Immature natural killer cell (primary cell): ENCODE measurements at regions not wholly inside any gene's neighbourhood (a gene's known extent, or its start where the extent isn't known, plus 50 kb on each side); places are given as distances from the start of the nearest gene placed in this dataset.

ENCODE experiments used
- DNase-seq, 3 donors: peaks; one replicate each; pipeline ENCODE4 v3.0.0; 2022; ENCODE audit warnings: mixed read lengths in 1 of 3
- H3K27ac Mint-ChIP-seq, 6 donors: one replicate each; pipeline ENCODE4 v1.8.0; 2020; ENCODE audit warnings: mixed read lengths in 6 of 6, mild to moderate bottlenecking in 5 of 6, inconsistent platforms in 4 of 6, moderate library complexity in 3 of 6
- H3K27me3 Mint-ChIP-seq, 3 donors: one replicate each; pipeline ENCODE4 v1.8.0; 2020 to 2021; ENCODE audit warnings: low read depth in 3 of 3, mild to moderate bottlenecking in 3 of 3, mixed read lengths in 3 of 3, moderate library complexity in 3 of 3, inconsistent platforms in 1 of 3
- H3K36me3 Mint-ChIP-seq, 3 donors: one replicate each; pipeline ENCODE4 v1.8.0; 2020; ENCODE audit warnings: mixed read lengths in 3 of 3, inconsistent platforms in 2 of 3, mild to moderate bottlenecking in 2 of 3
- H3K4me1 Mint-ChIP-seq, 2 donors: one replicate each; pipeline ENCODE4 v1.8.0; 2020; ENCODE audit warnings: inconsistent platforms in 2 of 2, mild to moderate bottlenecking in 2 of 2, mixed read lengths in 2 of 2, moderate library complexity in 1 of 2
- H3K4me3 Mint-ChIP-seq, 5 donors: one replicate each; pipeline ENCODE4 v1.8.0; 2020; ENCODE audit warnings: mild to moderate bottlenecking in 5 of 5, mixed read lengths in 5 of 5, inconsistent platforms in 3 of 5, moderate library complexity in 3 of 5
- H3K9me3 Mint-ChIP-seq, 6 donors: one replicate each; pipeline ENCODE4 v1.8.0; 2020; ENCODE audit warnings: mild to moderate bottlenecking in 6 of 6, mixed read lengths in 6 of 6, inconsistent platforms in 4 of 6, moderate library complexity in 3 of 6

GRCh38 chr10:42950606-42951485, 126.0 kb upstream of the RET start:
- no peak overlapping the region for H3K4me3 Mint-ChIP-seq
- peaks cover 0 to 1% (median 0%) of the 10 kb centered on the region in 6 donors for H3K9me3 Mint-ChIP-seq
- no peaks in the 10 kb centered on the region for H3K36me3 Mint-ChIP-seq
- no peaks in the 10 kb centered on the region for H3K4me1 Mint-ChIP-seq
- no peak for DNase-seq
- no peak overlapping the region for H3K27ac Mint-ChIP-seq
- H3K27me3 Mint-ChIP-seq: peaks cover 2 to 4% (median 3%) of the 10 kb centered on the region in 3 donors

- Mint-ChIP-seq H3K9me3 (peaks cover 0 to under 1% (median 0%) of the 10 kb centered on the region in 6 donors), H3K4me1 (no peaks in the 10 kb centered on the region), H3K4me3 (no peak overlapping the region), H3K36me3 (no peaks in the 10 kb centered on the region), H3K27ac (no peak overlapping the region), H3K27me3 (peaks cover 0 to 3% (median 2%) of the 10 kb centered on the region in 3 donors)
- DNase-seq: no peak
These were observed 125.2 kb upstream of the RET start for GRCh38 chr10:42951486-42952251.

GRCh38 chr10:42952349-42952748, 124.5 kb upstream of the RET start:
- H3K36me3 Mint-ChIP-seq: no peaks in the 10 kb centered on the region
- H3K9me3 Mint-ChIP-seq: no peaks in the 10 kb centered on the region
- no peaks in the 10 kb centered on the region for H3K4me1 Mint-ChIP-seq
- no peak overlapping the region for H3K4me3 Mint-ChIP-seq
- H3K27me3 Mint-ChIP-seq: peaks cover 0 to 3% (median 2%) of the 10 kb centered on the region in 3 donors
- no peak for DNase-seq
- H3K27ac Mint-ChIP-seq: no peak overlapping the region

GRCh38 chr10:42952931-42953683, 123.8 kb upstream of the RET start:
- no peak overlapping the region for H3K4me3 Mint-ChIP-seq

GRCh38 chr10:42953684-42954674, 122.9 kb upstream of the RET start:
- H3K27ac Mint-ChIP-seq: no peak overlapping the region
- H3K9me3 Mint-ChIP-seq: no peaks in the 10 kb centered on the region
- H3K4me3 Mint-ChIP-seq: no peak overlapping the region
- DNase-seq: no peak
- H3K4me1 Mint-ChIP-seq: no peaks in the 10 kb centered on the region
- H3K36me3 Mint-ChIP-seq: no peaks in the 10 kb centered on the region
- H3K27me3 Mint-ChIP-seq: peaks cover 0 to 2% (median 2%) of the 10 kb centered on the region in 3 donors

More at GRCh38 chr10:42952931-42953683, 123.8 kb upstream of the RET start:
- no peak overlapping the region for H3K27ac Mint-ChIP-seq
- no peaks in the 10 kb centered on the region for H3K4me1 Mint-ChIP-seq
- H3K27me3 Mint-ChIP-seq: peaks cover 0 to 3% (median 2%) of the 10 kb centered on the region in 3 donors
- H3K36me3 Mint-ChIP-seq: no peaks in the 10 kb centered on the region
- H3K9me3 Mint-ChIP-seq: no peaks in the 10 kb centered on the region
- no peak for DNase-seq

GRCh38 chr10:42954766-42955492, 121.9 kb upstream of the RET start:
- no peaks in the 10 kb centered on the region for H3K4me1 Mint-ChIP-seq
- H3K27me3 Mint-ChIP-seq: peaks cover 0 to 2% (median 2%) of the 10 kb centered on the region in 3 donors
- H3K9me3 Mint-ChIP-seq: no peaks in the 10 kb centered on the region
- no peak overlapping the region for H3K27ac Mint-ChIP-seq
- H3K36me3 Mint-ChIP-seq: no peaks in the 10 kb centered on the region
- H3K4me3 Mint-ChIP-seq: no peak overlapping the region
- no peak for DNase-seq

GRCh38 chr10:42955493-42955889, 121.4 kb upstream of the RET start:
- H3K4me3 Mint-ChIP-seq: no peak overlapping the region
- H3K27ac Mint-ChIP-seq: no peak overlapping the region
- no peaks in the 10 kb centered on the region for H3K9me3 Mint-ChIP-seq

GRCh38 chr10:42956045-42956444, 120.8 kb upstream of the RET start:
- DNase-seq: no peak
- Mint-ChIP-seq H3K4me3 (no peak overlapping the region), H3K36me3 (no peaks in the 10 kb centered on the region), H3K9me3 (no peaks in the 10 kb centered on the region), H3K4me1 (no peaks in the 10 kb centered on the region), H3K27ac (no peak overlapping the region), H3K27me3 (peaks cover 0 to 2% (median 0%) of the 10 kb centered on the region in 3 donors)

More at GRCh38 chr10:42955493-42955889, 121.4 kb upstream of the RET start:
- H3K36me3 Mint-ChIP-seq: no peaks in the 10 kb centered on the region
- H3K4me1 Mint-ChIP-seq: no peaks in the 10 kb centered on the region
- no peak for DNase-seq
- peaks cover 0 to 3% (median 0%) of the 10 kb centered on the region in 3 donors for H3K27me3 Mint-ChIP-seq

- Mint-ChIP-seq H3K4me3 (no peak overlapping the region), H3K36me3 (no peaks in the 10 kb centered on the region), H3K27me3 (peaks cover 0 to 2% (median 0%) of the 10 kb centered on the region in 3 donors), H3K9me3 (no peaks in the 10 kb centered on the region), H3K27ac (no peak overlapping the region), H3K4me1 (no peaks in the 10 kb centered on the region)
- DNase-seq: no peak
These were observed 118.6 kb upstream of the RET start for GRCh38 chr10:42958142-42958868.

- no peak for DNase-seq
These were observed 117.0 kb upstream of the RET start for GRCh38 chr10:42959833-42960232.

GRCh38 chr10:42960491-42960990, 116.3 kb upstream of the RET start:
- peaks cover 0 to 3% (median 0%) of the 10 kb centered on the region in 3 donors for H3K27me3 Mint-ChIP-seq
- H3K4me3 Mint-ChIP-seq: no peak overlapping the region
- H3K4me1 Mint-ChIP-seq: no peaks in the 10 kb centered on the region
- no peak overlapping the region for H3K27ac Mint-ChIP-seq
- no peaks in the 10 kb centered on the region for H3K36me3 Mint-ChIP-seq
- no peaks in the 10 kb centered on the region for H3K9me3 Mint-ChIP-seq
- DNase-seq: no peak

More at GRCh38 chr10:42959833-42960232, 117.0 kb upstream of the RET start:
- no peaks in the 10 kb centered on the region for H3K36me3 Mint-ChIP-seq
- H3K4me3 Mint-ChIP-seq: no peak overlapping the region
- H3K27me3 Mint-ChIP-seq: peaks cover 0 to 2% (median 0%) of the 10 kb centered on the region in 3 donors
- H3K4me1 Mint-ChIP-seq: no peaks in the 10 kb centered on the region
- H3K27ac Mint-ChIP-seq: no peak overlapping the region
- H3K9me3 Mint-ChIP-seq: no peaks in the 10 kb centered on the region
